ENCODE measurements at regions not wholly inside any gene's neighbourhood (a gene's known extent, or its start where the extent isn't known, plus 50 kb on each side); places are given as distances from the start of the nearest gene placed in this dataset.

- TF ChIP-seq HES1 (IDR thresholded peaks at IDR 0.05; ENCODE audit: low read depth) (no peak), FOXK2 (conservative IDR thresholded peaks at IDR 0.05 in 1 of 2, IDR thresholded peaks at IDR 0.05 in 1 of 2; ENCODE audit: low read depth in 2 of 2) (no peak), ZNF699 (CRISPR knock-in tag; IDR thresholded peaks at IDR 0.05; ENCODE audit: insufficient replicate concordance) (no peak), RNF2 (IDR thresholded peaks at IDR 0.05) (no peak), SMAD2 (IDR thresholded peaks at IDR 0.05; ENCODE audit: low read depth, low read length) (no peak), EP400 (IDR thresholded peaks at IDR 0.05) (no peak), ZC3H11A (IDR thresholded peaks at IDR 0.05; ENCODE audit: low read depth, low read length) (no peak), MIER1 (IDR thresholded peaks at IDR 0.05; ENCODE audit: low read depth) (no peak)
Observed at GRCh38 chr12:41699658-41700057, 445.0 kb downstream of the GXYLT1 start (continued).

GRCh38 chr12:41697161-41697560 lies 447.5 kb downstream of the GXYLT1 start:
- Histone ChIP-seq H3K9ac (ENCODE audit: insufficient read depth in 1 of 2, low read depth in 2 of 2, low read length in 2 of 2) (no peak overlapping the region), H3K79me2 (ENCODE audit: control insufficient read depth, insufficient read depth, low read length) (no peaks in the 10 kb centered on the region), H4K20me1 (replicated peaks; ENCODE audit: control insufficient read depth, insufficient read depth, low read length) (no peaks in the 10 kb centered on the region), H3K4me1 (replicated peaks in 1 of 2; ENCODE audit: control insufficient read depth in 2 of 2, insufficient read depth in 2 of 2, low read length in 2 of 2) (no peaks in the 10 kb centered on the region), H3K9me3 (replicated peaks; ENCODE audit: control insufficient read depth, insufficient read depth, low read depth, low read length) (no peaks in the 10 kb centered on the region), H3K4me3 (no peak overlapping the region), H3K27me3 (ENCODE audit: control insufficient read depth in 2 of 2, insufficient read depth in 2 of 2, low read length in 2 of 2) (no peaks in the 10 kb centered on the region), H3K36me3 (ENCODE audit: control insufficient read depth, insufficient read depth, low read length) (no peaks in the 10 kb centered on the region), H3K27ac (ENCODE audit: extremely low read depth, low read depth, low read length) (no peak overlapping the region), H3K4me2 (ENCODE audit: insufficient read depth, low read length) (no peak overlapping the region), H3K9me1 (ENCODE audit: control insufficient read depth, insufficient read depth, low read length) (no peaks in the 10 kb centered on the region), H2AFZ (ENCODE audit: low read depth, low read length) (no peak overlapping the region)
- 0% methylated on average over 2 of the region's 2 CpGs for WGBS (ENCODE audit: insufficient coverage, low coverage, missing lambda C conversion rate)
- ATAC-seq = no peak
- intact Hi-C loops (cut with micrococcal nuclease) = no loop called here
- FAIRE-seq = no peak
- no peak for DNase-seq (ENCODE audit: extremely low read depth in 1 of 4, low spot score in 3 of 4)
- no TSS peak for BruUV-seq (replicated peaks)
- POLR2A ChIA-PET = no interaction called here
- in situ Hi-C loops (cut with MboI) = no loop called here
- no peak for TF ChIP-seq BRF1 (IDR thresholded peaks at IDR 0.05; ENCODE audit: borderline replicate concordance, extremely low read depth, insufficient read length)
- no peak for TF ChIP-seq ZNF143 (CRISPR knock-in tag; IDR thresholded peaks at IDR 0.05)
- TF ChIP-seq, protein P1, sequence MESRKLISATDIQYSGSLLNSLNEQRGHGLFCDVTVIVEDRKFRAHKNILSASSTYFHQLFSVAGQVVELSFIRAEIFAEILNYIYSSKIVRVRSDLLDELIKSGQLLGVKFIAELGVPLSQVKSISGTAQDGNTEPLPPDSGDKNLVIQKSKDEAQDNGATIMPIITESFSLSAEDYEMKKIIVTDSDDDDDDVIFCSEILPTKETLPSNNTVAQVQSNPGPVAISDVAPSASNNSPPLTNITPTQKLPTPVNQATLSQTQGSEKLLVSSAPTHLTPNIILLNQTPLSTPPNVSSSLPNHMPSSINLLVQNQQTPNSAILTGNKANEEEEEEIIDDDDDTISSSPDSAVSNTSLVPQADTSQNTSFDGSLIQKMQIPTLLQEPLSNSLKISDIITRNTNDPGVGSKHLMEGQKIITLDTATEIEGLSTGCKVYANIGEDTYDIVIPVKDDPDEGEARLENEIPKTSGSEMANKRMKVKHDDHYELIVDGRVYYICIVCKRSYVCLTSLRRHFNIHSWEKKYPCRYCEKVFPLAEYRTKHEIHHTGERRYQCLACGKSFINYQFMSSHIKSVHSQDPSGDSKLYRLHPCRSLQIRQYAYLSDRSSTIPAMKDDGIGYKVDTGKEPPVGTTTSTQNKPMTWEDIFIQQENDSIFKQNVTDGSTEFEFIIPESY (CRISPR knock-in tag; IDR thresholded peaks at IDR 0.05) = no peak
- no peak for TF ChIP-seq HDAC8 (tag; IDR thresholded peaks at IDR 0.05)
- TF ChIP-seq PML (IDR thresholded peaks at IDR 0.05; ENCODE audit: low read length) = no peak
- TF ChIP-seq TSC22D4 (tag; IDR thresholded peaks at IDR 0.05) = no peak
- TF ChIP-seq PHB2 (IDR thresholded peaks at IDR 0.05; ENCODE audit: low read depth) = no peak
- no peak for TF ChIP-seq MYNN (IDR thresholded peaks at IDR 0.05)
- TF ChIP-seq MYNN (CRISPR knock-in tag; IDR thresholded peaks at IDR 0.05) = no peak
- TF ChIP-seq EWSR1 (IDR thresholded peaks at IDR 0.05; ENCODE audit: borderline replicate concordance, low read depth, partially characterized antibody) = no peak
- CTCF ChIA-PET (ENCODE audit: low intra/inter-chr PET ratio) = no interaction called here

All from K562 (cell line).